K562 (cell line): ENCODE measurements at regions not wholly inside any gene's neighbourhood (a gene's known extent, or its start where the extent isn't known, plus 50 kb on each side); places are given as distances from the start of the nearest gene placed in this dataset.

ENCODE experiments used
- ATAC-seq: fragments of 200-7000 bp; cut with Tn5 transposase; 3 replicates; pipeline ENCODE4 v1.9.1; 2020; ENCODE audit warnings: moderate library complexity
- BruUV-seq: library from RNA; stranded (reverse); fragments of 400-500 nt; replicated peaks from 2 replicates; lab custom pipeline; 2021; lab: Mats Ljungman, UMichigan
- CTCF ChIA-PET: fragments of 300-600 bp; formaldehyde crosslinking; extraction: SDS; loops from one replicate; lab custom pipeline; 2021; ENCODE audit warnings: low intra/inter-chr PET ratio; lab: Yijun Ruan, JAX
- POLR2A ChIA-PET: fragments of 300-600, 350-650 bp; sonication (Branson Sonifier 250); formaldehyde crosslinking; extraction: SDS; loops from one replicate; lab custom pipeline; 2021; ENCODE audit warnings: antibody characterized with exemption, inconsistent platforms; lab: Yijun Ruan, JAX
- DNase-seq, 4 experiments: peaks; one replicate each; pipeline versions ENCODE4 v3.0.0 to v3.0.0-alpha.2; 2011 to 2018; ENCODE audit warnings: low spot score in 3 of 4, mixed read lengths in 3 of 4; ENCODE audit errors: extremely low read depth in 1 of 4
- FAIRE-seq: peaks from 2 replicates; lab custom pipeline; 2011; peaks lifted over from hg19 to GRCh38; lab: Jason Lieb, UNC
- H2AFZ ChIP-seq: 2 replicates; pipeline ENCODE4 v1.6.0; 2011; ENCODE audit warnings: low read depth, low read length, control low read depth, inconsistent platforms
- H3K27ac ChIP-seq: fragments of 200-600 bp; 3 replicates; pipeline ENCODE4 v1.8.0; 2011; ENCODE audit warnings: low read depth, mild to moderate bottlenecking, control low read depth, inconsistent platforms, low read length, moderate library complexity, mixed read lengths; ENCODE audit errors: extremely low read depth
- H3K27me3 ChIP-seq, 2 experiments: fragments of 300-600 bp in 1 of 2; 2 replicates in 1 of 2; 3 replicates in 1 of 2; pipeline versions ENCODE4 v1.6.0 to v1.8.0; 2011; ENCODE audit warnings: inconsistent platforms in 2 of 2, low read length in 2 of 2, mild to moderate bottlenecking in 1 of 2, mixed read lengths in 1 of 2, moderate library complexity in 1 of 2; ENCODE audit not compliant: control insufficient read depth in 2 of 2, insufficient read depth in 2 of 2
- H3K36me3 ChIP-seq: fragments of 300-600 bp; 3 replicates; pipeline ENCODE4 v1.8.0; 2011; ENCODE audit warnings: mild to moderate bottlenecking, low read length, inconsistent platforms; ENCODE audit not compliant: control insufficient read depth, insufficient read depth
- H3K4me1 ChIP-seq, 2 experiments: fragments of 200-600 bp in 1 of 2; replicated peaks in 1 of 2; 2 replicates in 1 of 2; 3 replicates in 1 of 2; pipeline versions ENCODE4 v1.5.1 to v1.8.0; 2011; ENCODE audit warnings: inconsistent platforms in 2 of 2, low read length in 2 of 2, mild to moderate bottlenecking in 1 of 2, mixed read lengths in 1 of 2, moderate library complexity in 1 of 2; ENCODE audit not compliant: control insufficient read depth in 2 of 2, insufficient read depth in 2 of 2
- H3K4me2 ChIP-seq: 2 replicates; pipeline ENCODE4 v1.6.1; 2011; ENCODE audit warnings: low read length, control low read depth, inconsistent platforms, mixed read lengths; ENCODE audit not compliant: insufficient read depth
- H3K4me3 ChIP-seq: fragments of 200-600 bp; sonication (generic), shearing (Covaris generic); 2 replicates; pipeline ENCODE4 v1.5.1; 2016; ENCODE audit warnings: control low read depth, inconsistent platforms
- H3K79me2 ChIP-seq: fragments of 200-600 bp; 3 replicates; pipeline ENCODE4 v1.8.0; 2011; ENCODE audit warnings: low read length, inconsistent platforms; ENCODE audit not compliant: control insufficient read depth, insufficient read depth
- H3K9ac ChIP-seq, 2 experiments: 2 replicates each; pipeline versions ENCODE4 v1.6.0 to v1.6.1; 2011; ENCODE audit warnings: low read depth in 2 of 2, low read length in 2 of 2, control low read depth in 1 of 2, inconsistent platforms in 1 of 2, mild to moderate bottlenecking in 1 of 2, mixed read lengths in 1 of 2; ENCODE audit not compliant: insufficient read depth in 1 of 2
- H3K9me1 ChIP-seq: one replicate; pipeline ENCODE4 v1.6.0; 2011; ENCODE audit warnings: inconsistent platforms, mild to moderate bottlenecking, low read length, moderate library complexity; ENCODE audit not compliant: control insufficient read depth, insufficient read depth
- H3K9me3 ChIP-seq: replicated peaks from 2 replicates; pipeline ENCODE4 v1.5.1; 2011; ENCODE audit warnings: low read depth, low read length, inconsistent platforms; ENCODE audit not compliant: control insufficient read depth, insufficient read depth
- H4K20me1 ChIP-seq: replicated peaks from 2 replicates; pipeline ENCODE4 v1.6.1; 2011; ENCODE audit warnings: low read length, inconsistent platforms, mixed read lengths; ENCODE audit not compliant: control insufficient read depth, insufficient read depth
- ARNT ChIP-seq, 2 experiments: fragments of 450-650 bp; IDR thresholded peaks; 2 replicates each; pipeline ENCODE4 v1.6.1; 2016; ENCODE audit warnings: mild to moderate bottlenecking in 1 of 2
- BACH1 ChIP-seq: fragments of 200-800 bp; sonication (Bioruptor generic); IDR thresholded peaks from 2 replicates; pipeline ENCODE4 v1.6.1; 2016; ENCODE audit warnings: missing genetic modification characterization, missing compliant biosample characterization
- MCM5 ChIP-seq: fragments of 450-650 bp; IDR thresholded peaks from 2 replicates; pipeline ENCODE4 v1.6.1; 2016; ENCODE audit warnings: low read depth
- NFE2L1 ChIP-seq: fragments of 450-650 bp; IDR thresholded peaks from 2 replicates; pipeline ENCODE4 v1.6.1; 2016; ENCODE audit warnings: missing genetic modification characterization, low read depth, mild to moderate bottlenecking, missing compliant biosample characterization, moderate library complexity, borderline replicate concordance
- NR2C1 ChIP-seq, 2 experiments: fragments of 450-650 bp; IDR thresholded peaks; 2 replicates each; pipeline ENCODE4 v1.6.1; 2017; ENCODE audit warnings: mild to moderate bottlenecking in 2 of 2, antibody characterized with exemption in 1 of 2, inconsistent platforms in 1 of 2, missing compliant biosample characterization in 1 of 2, missing genetic modification characterization in 1 of 2
- TARDBP ChIP-seq: fragments of 450-650 bp; IDR thresholded peaks from 2 replicates; pipeline ENCODE4 v1.6.1; 2016
- XRCC5 ChIP-seq: fragments of 200-400 bp; formaldehyde crosslinking; IDR thresholded peaks from 2 replicates; pipeline ENCODE4 v1.6.1; 2017; ENCODE audit warnings: low read depth, mild to moderate bottlenecking, low read length
- ZBTB8A ChIP-seq: fragments of 450-650 bp; IDR thresholded peaks from 2 replicates; pipeline ENCODE4 v1.6.1; 2018; ENCODE audit warnings: mild to moderate bottlenecking, moderate library complexity; ENCODE audit not compliant: partially characterized antibody
- ZEB2 ChIP-seq: fragments of 450-650 bp; IDR thresholded peaks from 2 replicates; pipeline ENCODE4 v1.6.1; 2016
- ZNF224 ChIP-seq: sonication (generic); formaldehyde crosslinking; IDR thresholded peaks from 2 replicates; pipeline ENCODE4 v1.8.0; 2022; ENCODE audit warnings: mild to moderate bottlenecking, missing genetic modification reagents
- WGBS: fragments of 100-300 bp; shearing (Covaris generic); methylation state at CpG from one replicate; pipeline ENCODE4 v1.1.6; 2016; ENCODE audit warnings: low coverage, mixed read lengths; ENCODE audit not compliant: insufficient coverage; ENCODE audit errors: missing lambda C conversion rate; 5-methylcytosine and 5-hydroxymethylcytosine counted together
- in situ Hi-C: fragments of 300-500 bp; cut with MboI; formaldehyde crosslinking; loops from 4 replicates; pipeline ENCODE4 v1.15.0; 2018; ENCODE audit warnings: inconsistent platforms, mixed read lengths
- intact Hi-C: fragments of 100-400 bp; cut with micrococcal nuclease; formaldehyde crosslinking; loops from 2 replicates; pipeline ENCODE4 v1.14.2; 2022
- TF ChIP-seq, protein P1 (sequence below): fragments of 450-650 bp; formaldehyde crosslinking; IDR thresholded peaks from 2 replicates; pipeline ENCODE4 v1.4.0; 2020; ENCODE audit warnings: mild to moderate bottlenecking, moderate library complexity
- TF ChIP-seq, protein P2 (sequence below): sonication (generic); formaldehyde crosslinking; IDR thresholded peaks from 2 replicates; pipeline ENCODE4 v1.8.0; 2022; ENCODE audit warnings: missing genetic modification reagents, mild to moderate bottlenecking, borderline replicate concordance
- TF ChIP-seq, protein P3 (sequence below), 3 experiments: fragments of 200-800 bp in 1 of 3; fragments of 250-450 bp in 1 of 3; fragments of 450-650 bp in 1 of 3; sonication (Bioruptor Pico) in 1 of 3; sonication (Bioruptor generic) in 1 of 3; formaldehyde crosslinking in 1 of 3; IDR thresholded peaks; 2 replicates each; pipeline versions ENCODE4 v1.6.1 to v1.8.0; 2016 to 2022; ENCODE audit warnings: mild to moderate bottlenecking in 2 of 3, missing genetic modification characterization in 2 of 3, missing compliant biosample characterization in 1 of 3, moderate library complexity in 1 of 3
- TF ChIP-seq, protein P4 (sequence below): fragments of 450-650 bp; formaldehyde crosslinking; conservative IDR thresholded peaks from 2 replicates; pipeline ENCODE4 v1.4.0; 2022; ENCODE audit warnings: mild to moderate bottlenecking, missing genetic modification characterization
- TF ChIP-seq, protein P5 (sequence below): fragments of 200-800 bp; sonication (Bioruptor generic); IDR thresholded peaks from 2 replicates; pipeline ENCODE4 v1.6.1; 2017; ENCODE audit warnings: missing genetic modification characterization, missing compliant biosample characterization

DNA sequence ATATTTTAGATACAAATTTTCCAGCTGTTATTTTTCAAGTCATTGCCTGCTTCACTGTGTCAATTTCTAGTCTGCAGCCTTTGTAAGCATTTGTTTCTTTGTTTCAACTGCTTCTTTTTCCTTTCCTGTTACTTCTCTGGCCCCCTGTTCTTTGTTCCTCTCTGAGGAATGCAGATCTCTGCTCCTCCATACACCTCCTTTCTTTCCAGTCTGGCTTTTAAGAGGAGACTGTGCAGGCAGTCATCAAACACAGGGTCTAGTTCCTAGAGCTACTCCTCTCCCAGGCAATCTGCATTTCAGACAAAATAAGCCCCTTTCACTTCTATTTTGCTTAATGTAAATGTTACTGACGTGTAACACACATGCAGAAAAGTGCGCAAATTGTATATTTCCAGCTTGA, 502.9 kb downstream of the PDCD6IP start:
- no peak overlapping the region for H3K27ac ChIP-seq
- BruUV-seq = no TSS peak
- POLR2A ChIA-PET = no interaction called here
- H4K20me1 ChIP-seq = no peaks in the 10 kb centered on the region
- no peak for ATAC-seq
- no peaks in the 10 kb centered on the region for H3K9me1 ChIP-seq
- intact Hi-C loops = no loop called here
- no peaks in the 10 kb centered on the region for H3K36me3 ChIP-seq
- no peaks in the 10 kb centered on the region for H3K27me3 ChIP-seq
- no peaks in the 10 kb centered on the region for H3K9me3 ChIP-seq
- no peaks in the 10 kb centered on the region for H3K4me1 ChIP-seq
- in situ Hi-C loops = no loop called here
- no peak overlapping the region for H2AFZ ChIP-seq
- no peak overlapping the region for H3K4me3 ChIP-seq
- H3K9ac ChIP-seq = no peak overlapping the region
- no peak for DNase-seq
- WGBS = 3% methylated on average over 2 of the region's 2 CpGs
- FAIRE-seq = no peak
- H3K79me2 ChIP-seq = no peaks in the 10 kb centered on the region
- CTCF ChIA-PET = no interaction called here
- no peak overlapping the region for H3K4me2 ChIP-seq
- TF ChIP-seq, protein P1, sequence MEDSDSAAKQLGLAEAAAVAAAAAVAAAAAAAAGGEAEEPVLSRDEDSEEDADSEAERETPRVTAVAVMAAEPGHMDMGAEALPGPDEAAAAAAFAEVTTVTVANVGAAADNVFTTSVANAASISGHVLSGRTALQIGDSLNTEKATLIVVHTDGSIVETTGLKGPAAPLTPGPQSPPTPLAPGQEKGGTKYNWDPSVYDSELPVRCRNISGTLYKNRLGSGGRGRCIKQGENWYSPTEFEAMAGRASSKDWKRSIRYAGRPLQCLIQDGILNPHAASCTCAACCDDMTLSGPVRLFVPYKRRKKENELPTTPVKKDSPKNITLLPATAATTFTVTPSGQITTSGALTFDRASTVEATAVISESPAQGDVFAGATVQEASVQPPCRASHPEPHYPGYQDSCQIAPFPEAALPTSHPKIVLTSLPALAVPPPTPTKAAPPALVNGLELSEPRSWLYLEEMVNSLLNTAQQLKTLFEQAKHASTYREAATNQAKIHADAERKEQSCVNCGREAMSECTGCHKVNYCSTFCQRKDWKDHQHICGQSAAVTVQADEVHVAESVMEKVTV (CRISPR knock-in tag) = no peak
- TF ChIP-seq MCM5 (no peak), ARNT (IDR thresholded peaks at IDR 0.05) (no peak), ZNF224 (no peak), BACH1 (no peak), XRCC5 (no peak), ZEB2 (no peak), NR2C1 (IDR thresholded peaks at IDR 0.05) (no peak), NR2C1 (tag; IDR thresholded peaks at IDR 0.05) (no peak), ZBTB8A (no peak), TARDBP (no peak), NFE2L1 (tag) (no peak)
- TF ChIP-seq, protein P2, sequence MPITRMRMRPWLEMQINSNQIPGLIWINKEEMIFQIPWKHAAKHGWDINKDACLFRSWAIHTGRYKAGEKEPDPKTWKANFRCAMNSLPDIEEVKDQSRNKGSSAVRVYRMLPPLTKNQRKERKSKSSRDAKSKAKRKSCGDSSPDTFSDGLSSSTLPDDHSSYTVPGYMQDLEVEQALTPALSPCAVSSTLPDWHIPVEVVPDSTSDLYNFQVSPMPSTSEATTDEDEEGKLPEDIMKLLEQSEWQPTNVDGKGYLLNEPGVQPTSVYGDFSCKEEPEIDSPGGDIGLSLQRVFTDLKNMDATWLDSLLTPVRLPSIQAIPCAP (CRISPR knock-in tag) = no peak
- TF ChIP-seq, protein P3, sequence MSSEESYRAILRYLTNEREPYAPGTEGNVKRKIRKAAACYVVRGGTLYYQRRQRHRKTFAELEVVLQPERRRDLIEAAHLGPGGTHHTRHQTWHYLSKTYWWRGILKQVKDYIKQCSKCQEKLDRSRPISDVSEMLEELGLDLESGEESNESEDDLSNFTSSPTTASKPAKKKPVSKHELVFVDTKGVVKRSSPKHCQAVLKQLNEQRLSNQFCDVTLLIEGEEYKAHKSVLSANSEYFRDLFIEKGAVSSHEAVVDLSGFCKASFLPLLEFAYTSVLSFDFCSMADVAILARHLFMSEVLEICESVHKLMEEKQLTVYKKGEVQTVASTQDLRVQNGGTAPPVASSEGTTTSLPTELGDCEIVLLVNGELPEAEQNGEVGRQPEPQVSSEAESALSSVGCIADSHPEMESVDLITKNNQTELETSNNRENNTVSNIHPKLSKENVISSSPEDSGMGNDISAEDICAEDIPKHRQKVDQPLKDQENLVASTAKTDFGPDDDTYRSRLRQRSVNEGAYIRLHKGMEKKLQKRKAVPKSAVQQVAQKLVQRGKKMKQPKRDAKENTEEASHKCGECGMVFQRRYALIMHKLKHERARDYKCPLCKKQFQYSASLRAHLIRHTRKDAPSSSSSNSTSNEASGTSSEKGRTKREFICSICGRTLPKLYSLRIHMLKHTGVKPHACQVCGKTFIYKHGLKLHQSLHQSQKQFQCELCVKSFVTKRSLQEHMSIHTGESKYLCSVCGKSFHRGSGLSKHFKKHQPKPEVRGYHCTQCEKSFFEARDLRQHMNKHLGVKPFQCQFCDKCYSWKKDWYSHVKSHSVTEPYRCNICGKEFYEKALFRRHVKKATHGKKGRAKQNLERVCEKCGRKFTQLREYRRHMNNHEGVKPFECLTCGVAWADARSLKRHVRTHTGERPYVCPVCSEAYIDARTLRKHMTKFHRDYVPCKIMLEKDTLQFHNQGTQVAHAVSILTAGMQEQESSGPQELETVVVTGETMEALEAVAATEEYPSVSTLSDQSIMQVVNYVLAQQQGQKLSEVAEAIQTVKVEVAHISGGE (CRISPR knock-in tag; IDR thresholded peaks at IDR 0.05) = no peak
- TF ChIP-seq, protein P4, sequence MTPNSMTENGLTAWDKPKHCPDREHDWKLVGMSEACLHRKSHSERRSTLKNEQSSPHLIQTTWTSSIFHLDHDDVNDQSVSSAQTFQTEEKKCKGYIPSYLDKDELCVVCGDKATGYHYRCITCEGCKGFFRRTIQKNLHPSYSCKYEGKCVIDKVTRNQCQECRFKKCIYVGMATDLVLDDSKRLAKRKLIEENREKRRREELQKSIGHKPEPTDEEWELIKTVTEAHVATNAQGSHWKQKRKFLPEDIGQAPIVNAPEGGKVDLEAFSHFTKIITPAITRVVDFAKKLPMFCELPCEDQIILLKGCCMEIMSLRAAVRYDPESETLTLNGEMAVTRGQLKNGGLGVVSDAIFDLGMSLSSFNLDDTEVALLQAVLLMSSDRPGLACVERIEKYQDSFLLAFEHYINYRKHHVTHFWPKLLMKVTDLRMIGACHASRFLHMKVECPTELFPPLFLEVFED (CRISPR knock-in tag) = no peak
- TF ChIP-seq, protein P5, sequence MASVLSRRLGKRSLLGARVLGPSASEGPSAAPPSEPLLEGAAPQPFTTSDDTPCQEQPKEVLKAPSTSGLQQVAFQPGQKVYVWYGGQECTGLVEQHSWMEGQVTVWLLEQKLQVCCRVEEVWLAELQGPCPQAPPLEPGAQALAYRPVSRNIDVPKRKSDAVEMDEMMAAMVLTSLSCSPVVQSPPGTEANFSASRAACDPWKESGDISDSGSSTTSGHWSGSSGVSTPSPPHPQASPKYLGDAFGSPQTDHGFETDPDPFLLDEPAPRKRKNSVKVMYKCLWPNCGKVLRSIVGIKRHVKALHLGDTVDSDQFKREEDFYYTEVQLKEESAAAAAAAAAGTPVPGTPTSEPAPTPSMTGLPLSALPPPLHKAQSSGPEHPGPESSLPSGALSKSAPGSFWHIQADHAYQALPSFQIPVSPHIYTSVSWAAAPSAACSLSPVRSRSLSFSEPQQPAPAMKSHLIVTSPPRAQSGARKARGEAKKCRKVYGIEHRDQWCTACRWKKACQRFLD (CRISPR knock-in tag) = no peak
